K562 (cell line): ENCODE measurements at regions not wholly inside any gene's neighbourhood (a gene's known extent, or its start where the extent isn't known, plus 50 kb on each side); places are given as distances from the start of the nearest gene placed in this dataset.

ENCODE experiments used
- ATAC-seq: fragments of 200-7000 bp; cut with Tn5 transposase; 3 replicates; pipeline ENCODE4 v1.9.1; 2020; ENCODE audit warnings: moderate library complexity
- BruUV-seq: library from RNA; stranded (reverse); fragments of 400-500 nt; replicated peaks from 2 replicates; lab custom pipeline; 2021; lab: Mats Ljungman, UMichigan
- CTCF ChIA-PET: fragments of 300-600 bp; formaldehyde crosslinking; extraction: SDS; loops from one replicate; lab custom pipeline; 2021; ENCODE audit warnings: low intra/inter-chr PET ratio; lab: Yijun Ruan, JAX
- POLR2A ChIA-PET: fragments of 300-600, 350-650 bp; sonication (Branson Sonifier 250); formaldehyde crosslinking; extraction: SDS; loops from one replicate; lab custom pipeline; 2021; ENCODE audit warnings: antibody characterized with exemption, inconsistent platforms; lab: Yijun Ruan, JAX
- DNase-seq, 4 experiments: peaks; one replicate each; pipeline versions ENCODE4 v3.0.0 to v3.0.0-alpha.2; 2011 to 2018; ENCODE audit warnings: low spot score in 3 of 4, mixed read lengths in 3 of 4; ENCODE audit errors: extremely low read depth in 1 of 4
- FAIRE-seq: peaks from 2 replicates; lab custom pipeline; 2011; peaks lifted over from hg19 to GRCh38; lab: Jason Lieb, UNC
- H2AFZ ChIP-seq: 2 replicates; pipeline ENCODE4 v1.6.0; 2011; ENCODE audit warnings: low read depth, low read length, control low read depth, inconsistent platforms
- H3K27ac ChIP-seq: fragments of 200-600 bp; 3 replicates; pipeline ENCODE4 v1.8.0; 2011; ENCODE audit warnings: low read depth, mild to moderate bottlenecking, control low read depth, inconsistent platforms, low read length, moderate library complexity, mixed read lengths; ENCODE audit errors: extremely low read depth
- H3K27me3 ChIP-seq, 2 experiments: fragments of 300-600 bp in 1 of 2; 2 replicates in 1 of 2; 3 replicates in 1 of 2; pipeline versions ENCODE4 v1.6.0 to v1.8.0; 2011; ENCODE audit warnings: inconsistent platforms in 2 of 2, low read length in 2 of 2, mild to moderate bottlenecking in 1 of 2, mixed read lengths in 1 of 2, moderate library complexity in 1 of 2; ENCODE audit not compliant: control insufficient read depth in 2 of 2, insufficient read depth in 2 of 2
- H3K36me3 ChIP-seq: fragments of 300-600 bp; 3 replicates; pipeline ENCODE4 v1.8.0; 2011; ENCODE audit warnings: mild to moderate bottlenecking, low read length, inconsistent platforms; ENCODE audit not compliant: control insufficient read depth, insufficient read depth
- H3K4me1 ChIP-seq, 2 experiments: fragments of 200-600 bp in 1 of 2; replicated peaks in 1 of 2; 2 replicates in 1 of 2; 3 replicates in 1 of 2; pipeline versions ENCODE4 v1.5.1 to v1.8.0; 2011; ENCODE audit warnings: inconsistent platforms in 2 of 2, low read length in 2 of 2, mild to moderate bottlenecking in 1 of 2, mixed read lengths in 1 of 2, moderate library complexity in 1 of 2; ENCODE audit not compliant: control insufficient read depth in 2 of 2, insufficient read depth in 2 of 2
- H3K4me2 ChIP-seq: 2 replicates; pipeline ENCODE4 v1.6.1; 2011; ENCODE audit warnings: low read length, control low read depth, inconsistent platforms, mixed read lengths; ENCODE audit not compliant: insufficient read depth
- H3K4me3 ChIP-seq: fragments of 200-600 bp; sonication (generic), shearing (Covaris generic); 2 replicates; pipeline ENCODE4 v1.5.1; 2016; ENCODE audit warnings: control low read depth, inconsistent platforms
- H3K79me2 ChIP-seq: fragments of 200-600 bp; 3 replicates; pipeline ENCODE4 v1.8.0; 2011; ENCODE audit warnings: low read length, inconsistent platforms; ENCODE audit not compliant: control insufficient read depth, insufficient read depth
- H3K9ac ChIP-seq, 2 experiments: 2 replicates each; pipeline versions ENCODE4 v1.6.0 to v1.6.1; 2011; ENCODE audit warnings: low read depth in 2 of 2, low read length in 2 of 2, control low read depth in 1 of 2, inconsistent platforms in 1 of 2, mild to moderate bottlenecking in 1 of 2, mixed read lengths in 1 of 2; ENCODE audit not compliant: insufficient read depth in 1 of 2
- H3K9me1 ChIP-seq: one replicate; pipeline ENCODE4 v1.6.0; 2011; ENCODE audit warnings: inconsistent platforms, mild to moderate bottlenecking, low read length, moderate library complexity; ENCODE audit not compliant: control insufficient read depth, insufficient read depth
- H3K9me3 ChIP-seq: replicated peaks from 2 replicates; pipeline ENCODE4 v1.5.1; 2011; ENCODE audit warnings: low read depth, low read length, inconsistent platforms; ENCODE audit not compliant: control insufficient read depth, insufficient read depth
- H4K20me1 ChIP-seq: replicated peaks from 2 replicates; pipeline ENCODE4 v1.6.1; 2011; ENCODE audit warnings: low read length, inconsistent platforms, mixed read lengths; ENCODE audit not compliant: control insufficient read depth, insufficient read depth
- MCM5 ChIP-seq: fragments of 450-650 bp; IDR thresholded peaks from 2 replicates; pipeline ENCODE4 v1.6.1; 2016; ENCODE audit warnings: low read depth
- MEIS2 ChIP-seq: fragments of 450-650 bp; IDR thresholded peaks from 2 replicates; pipeline ENCODE4 v1.6.1; 2014; ENCODE audit warnings: mild to moderate bottlenecking; ENCODE audit not compliant: partially characterized antibody
- MTF1 ChIP-seq: fragments of 250-450 bp; sonication (Bioruptor Pico); IDR thresholded peaks from 2 replicates; pipeline ENCODE4 v1.9.0; 2021; ENCODE audit warnings: moderate library complexity, mild to moderate bottlenecking, inconsistent platforms, borderline replicate concordance
- PBX2 ChIP-seq, 2 experiments: IDR thresholded peaks in 1 of 2; conservative IDR thresholded peaks in 1 of 2; 2 replicates each; pipeline ENCODE4 v1.6.1; 2016; ENCODE audit warnings: low read depth in 2 of 2, mild to moderate bottlenecking in 1 of 2, missing compliant biosample characterization in 1 of 2, missing genetic modification characterization in 1 of 2, moderate library complexity in 1 of 2
- POLR3G ChIP-seq: IDR thresholded peaks from 2 replicates; pipeline ENCODE4 v1.6.1; 2011; ENCODE audit not compliant: insufficient read length, insufficient replicate concordance; ENCODE audit errors: extremely low read depth
- PRMT5 ChIP-seq: sonication (generic); formaldehyde crosslinking; IDR thresholded peaks from 2 replicates; pipeline ENCODE4 v1.5.0; 2020; ENCODE audit warnings: missing genetic modification reagents
- RBM22 ChIP-seq: fragments of 200-400 bp; formaldehyde crosslinking; IDR thresholded peaks from 2 replicates; pipeline ENCODE4 v1.6.1; 2018; ENCODE audit warnings: low read length, low read depth; ENCODE audit not compliant: poor library complexity, severe bottlenecking
- TAF1 ChIP-seq: IDR thresholded peaks from 2 replicates; pipeline ENCODE4 v1.6.1; 2011; ENCODE audit warnings: mild to moderate bottlenecking, low read length, moderate library complexity; ENCODE audit not compliant: insufficient read depth, control insufficient read depth, severe bottlenecking; ENCODE audit errors: extremely low read depth
- ZFP36 ChIP-seq: fragments of 150-350 bp; IDR thresholded peaks from 2 replicates; pipeline ENCODE4 v1.6.1; 2018; ENCODE audit warnings: low read length, low read depth; ENCODE audit not compliant: partially characterized antibody
- ZNF23 ChIP-seq: fragments of 250-450 bp; sonication (Bioruptor Pico); IDR thresholded peaks from 2 replicates; pipeline ENCODE4 v1.4.0; 2020; ENCODE audit warnings: mild to moderate bottlenecking
- ZNF232 ChIP-seq: sonication (generic); formaldehyde crosslinking; IDR thresholded peaks from 2 replicates; pipeline ENCODE4 v1.8.0; 2022; ENCODE audit warnings: mild to moderate bottlenecking, missing genetic modification reagents
- ZNF695 ChIP-seq: fragments of 450-650 bp; formaldehyde crosslinking; IDR thresholded peaks from 2 replicates; pipeline ENCODE4 v1.4.0; 2020; ENCODE audit warnings: mild to moderate bottlenecking, moderate library complexity
- WGBS: fragments of 100-300 bp; shearing (Covaris generic); methylation state at CpG from one replicate; pipeline ENCODE4 v1.1.6; 2016; ENCODE audit warnings: low coverage, mixed read lengths; ENCODE audit not compliant: insufficient coverage; ENCODE audit errors: missing lambda C conversion rate; 5-methylcytosine and 5-hydroxymethylcytosine counted together
- in situ Hi-C: fragments of 300-500 bp; cut with MboI; formaldehyde crosslinking; loops from 4 replicates; pipeline ENCODE4 v1.15.0; 2018; ENCODE audit warnings: inconsistent platforms, mixed read lengths
- intact Hi-C: fragments of 100-400 bp; cut with micrococcal nuclease; formaldehyde crosslinking; loops from 2 replicates; pipeline ENCODE4 v1.14.2; 2022
- TF ChIP-seq, protein P1 (sequence below): fragments of 150-350 bp; conservative IDR thresholded peaks from 2 replicates; pipeline ENCODE4 v1.6.1; 2014; ENCODE audit warnings: low read length

- TF ChIP-seq MTF1 (CRISPR knock-in tag) (no peak), RBM22 (no peak), MEIS2 (no peak)
Measured at GRCh38 chr2:45209302-45209701, 200.1 kb upstream of the SIX2 start (continued).

GRCh38 chr2:45207101-45207500 is 197.8 kb upstream of the SIX2 start:
- no TSS peak for BruUV-seq
- Histone ChIP-seq H3K4me3 (no peak overlapping the region), H3K4me2 (no peak overlapping the region), H3K9ac (no peak overlapping the region), H3K9me1 (no peaks in the 10 kb centered on the region), H3K36me3 (no peaks in the 10 kb centered on the region), H4K20me1 (no peaks in the 10 kb centered on the region), H3K9me3 (no peaks in the 10 kb centered on the region), H3K79me2 (no peaks in the 10 kb centered on the region), H3K27me3 (peaks cover 4% of the 10 kb centered on the region in 2 experiments; a peak in 3 of 5 replicates), H2AFZ (no peak overlapping the region), H3K27ac (no peak overlapping the region), H3K4me1 (no peaks in the 10 kb centered on the region; a peak in 1 of 5 replicates)
- in situ Hi-C loops, result no loop called here
- 2% methylated on average over 4 of the region's 4 CpGs for WGBS
- ChIA-PET POLR2A (no interaction called here), CTCF (no interaction called here)
- no peak for FAIRE-seq
- no peak for ATAC-seq
- DNase-seq, result no peak
- intact Hi-C loops, result no loop called here
- TF ChIP-seq ZNF695 (CRISPR knock-in tag) (no peak), MCM5 (no peak), ZNF232 (CRISPR knock-in tag) (no peak), POLR3G (no peak), PRMT5 (CRISPR knock-in tag) (no peak), PBX2 (CRISPR knock-in tag; IDR thresholded peaks at IDR 0.05; ENCODE audit: low read depth) (no peak), PBX2 (tag; conservative IDR thresholded peaks at IDR 0.05; ENCODE audit: low read depth) (no peak), ZFP36 (no peak), TAF1 (no peak), ZNF23 (CRISPR knock-in tag) (no peak)
- TF ChIP-seq, protein P1, sequence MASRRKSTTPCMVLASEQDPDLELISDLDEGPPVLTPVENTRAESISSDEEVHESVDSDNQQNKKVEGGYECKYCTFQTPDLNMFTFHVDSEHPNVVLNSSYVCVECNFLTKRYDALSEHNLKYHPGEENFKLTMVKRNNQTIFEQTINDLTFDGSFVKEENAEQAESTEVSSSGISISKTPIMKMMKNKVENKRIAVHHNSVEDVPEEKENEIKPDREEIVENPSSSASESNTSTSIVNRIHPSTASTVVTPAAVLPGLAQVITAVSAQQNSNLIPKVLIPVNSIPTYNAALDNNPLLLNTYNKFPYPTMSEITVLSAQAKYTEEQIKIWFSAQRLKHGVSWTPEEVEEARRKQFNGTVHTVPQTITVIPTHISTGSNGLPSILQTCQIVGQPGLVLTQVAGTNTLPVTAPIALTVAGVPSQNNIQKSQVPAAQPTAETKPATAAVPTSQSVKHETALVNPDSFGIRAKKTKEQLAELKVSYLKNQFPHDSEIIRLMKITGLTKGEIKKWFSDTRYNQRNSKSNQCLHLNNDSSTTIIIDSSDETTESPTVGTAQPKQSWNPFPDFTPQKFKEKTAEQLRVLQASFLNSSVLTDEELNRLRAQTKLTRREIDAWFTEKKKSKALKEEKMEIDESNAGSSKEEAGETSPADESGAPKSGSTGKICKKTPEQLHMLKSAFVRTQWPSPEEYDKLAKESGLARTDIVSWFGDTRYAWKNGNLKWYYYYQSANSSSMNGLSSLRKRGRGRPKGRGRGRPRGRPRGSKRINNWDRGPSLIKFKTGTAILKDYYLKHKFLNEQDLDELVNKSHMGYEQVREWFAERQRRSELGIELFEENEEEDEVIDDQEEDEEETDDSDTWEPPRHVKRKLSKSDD, result no peak
